Esophagus muscularis mucosa (tissue), 4 donors: ENCODE measurements at regions not wholly inside any gene's neighbourhood (a gene's known extent, or its start where the extent isn't known, plus 50 kb on each side); places are given as distances from the start of the nearest gene placed in this dataset.

Experiments
- DNase-seq: peaks from one replicate; pipeline ENCODE4 v3.0.0-alpha.2; 2017; ENCODE audit errors: extremely low spot score
- H3K27ac ChIP-seq, 4 donors: fragments of 200-600 bp; sonication (generic); replicated peaks in 1 of 4; 1 replicate in 3 of 4; 2 replicates in 1 of 4; pipeline ENCODE4 v1.5.1; 2016 to 2019; ENCODE audit warnings: mild to moderate bottlenecking in 1 of 4
- H3K27me3 ChIP-seq, 4 donors: fragments of 200-600 bp; sonication (generic); one replicate each; pipeline versions ENCODE4 v1.5.1 to v1.6.0; 2016 to 2019
- H3K36me3 ChIP-seq, 4 donors: fragments of 200-600 bp; sonication (generic); one replicate each; pipeline ENCODE4 v1.5.1; 2016 to 2019
- H3K4me1 ChIP-seq, 4 donors: fragments of 200-600 bp; sonication (generic); one replicate each; pipeline ENCODE4 v1.5.1; 2016 to 2019
- H3K4me3 ChIP-seq, 4 donors: fragments of 200-600 bp; sonication (generic); 1 replicate in 2 of 4; 2 replicates in 2 of 4; pipeline ENCODE4 v1.5.1; 2016 to 2019; ENCODE audit warnings: mild to moderate bottlenecking in 4 of 4, moderate library complexity in 1 of 4
- H3K9me3 ChIP-seq, 4 donors: fragments of 200-600 bp; sonication (generic); 1 replicate in 3 of 4; 2 replicates in 1 of 4; pipeline ENCODE4 v1.5.1; 2016 to 2019
- EP300 ChIP-seq: sonication (generic); formaldehyde crosslinking; IDR thresholded peaks from one replicate; pipeline ENCODE4 v1.6.1; 2017; ENCODE audit warnings: antibody characterized with exemption
- POLR2A ChIP-seq: fragments of 450-650 bp; IDR thresholded peaks from one replicate; pipeline ENCODE4 v1.6.1; 2017; ENCODE audit warnings: antibody characterized with exemption, moderate library complexity, mild to moderate bottlenecking, low read depth
- POLR2AphosphoS5 ChIP-seq, 2 donors: sonication (generic); formaldehyde crosslinking; IDR thresholded peaks; one replicate each; pipeline ENCODE4 v1.6.1; 2017; ENCODE audit warnings: antibody characterized with exemption in 2 of 2
- WGBS: methylation state at CpG from one replicate; pipeline ENCODE4 v1.1.5; 2018; 5-methylcytosine and 5-hydroxymethylcytosine counted together
- intact Hi-C: fragments of 100-400 bp; cut with DNase I; formaldehyde crosslinking; loops from one replicate; pipeline ENCODE4 v1.15.1; 2023
- TF ChIP-seq, protein P1 (sequence below), 3 experiments: fragments of 200-600 bp in 2 of 3; fragments of 450-650 bp in 1 of 3; sonication (generic) in 2 of 3; IDR thresholded peaks; one replicate each; pipeline ENCODE4 v1.5.1; 2017 to 2019; ENCODE audit warnings: antibody characterized with exemption in 3 of 3, mild to moderate bottlenecking in 2 of 3, moderate library complexity in 1 of 3

DNA sequence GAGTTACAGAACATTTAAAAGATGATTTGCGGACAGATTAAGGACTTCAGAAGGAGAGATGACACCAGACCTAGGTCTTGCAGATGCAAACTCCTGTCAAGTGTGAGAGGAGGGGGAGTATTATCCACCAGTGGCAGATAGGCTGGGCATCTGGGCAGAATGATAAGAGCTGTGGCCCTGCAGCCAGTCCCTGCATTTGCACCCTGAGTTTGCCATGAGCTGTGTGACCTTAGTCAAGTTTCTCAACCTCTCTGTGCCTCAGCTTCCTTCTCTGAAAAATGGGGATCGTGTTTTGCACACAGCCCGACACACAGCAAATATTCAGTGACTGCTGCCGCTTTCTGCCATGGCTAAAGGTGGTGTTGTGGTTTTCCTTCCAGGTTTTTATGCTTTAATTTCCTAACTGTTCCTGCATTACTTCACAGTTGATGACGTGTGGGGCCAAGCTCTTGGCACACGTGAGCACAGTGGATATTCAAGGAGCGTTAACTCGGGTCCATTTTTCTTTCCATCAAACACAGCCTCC, 516.2 kb downstream of the CDH26 start:
- no peak for DNase-seq
- no peaks in the 10 kb centered on the region for H3K9me3 ChIP-seq
- no peaks in the 10 kb centered on the region for H3K36me3 ChIP-seq
- TF ChIP-seq POLR2AphosphoS5 (IDR thresholded peaks at IDR 0.05) = no peak
- no peak for TF ChIP-seq EP300
- TF ChIP-seq, protein P1, sequence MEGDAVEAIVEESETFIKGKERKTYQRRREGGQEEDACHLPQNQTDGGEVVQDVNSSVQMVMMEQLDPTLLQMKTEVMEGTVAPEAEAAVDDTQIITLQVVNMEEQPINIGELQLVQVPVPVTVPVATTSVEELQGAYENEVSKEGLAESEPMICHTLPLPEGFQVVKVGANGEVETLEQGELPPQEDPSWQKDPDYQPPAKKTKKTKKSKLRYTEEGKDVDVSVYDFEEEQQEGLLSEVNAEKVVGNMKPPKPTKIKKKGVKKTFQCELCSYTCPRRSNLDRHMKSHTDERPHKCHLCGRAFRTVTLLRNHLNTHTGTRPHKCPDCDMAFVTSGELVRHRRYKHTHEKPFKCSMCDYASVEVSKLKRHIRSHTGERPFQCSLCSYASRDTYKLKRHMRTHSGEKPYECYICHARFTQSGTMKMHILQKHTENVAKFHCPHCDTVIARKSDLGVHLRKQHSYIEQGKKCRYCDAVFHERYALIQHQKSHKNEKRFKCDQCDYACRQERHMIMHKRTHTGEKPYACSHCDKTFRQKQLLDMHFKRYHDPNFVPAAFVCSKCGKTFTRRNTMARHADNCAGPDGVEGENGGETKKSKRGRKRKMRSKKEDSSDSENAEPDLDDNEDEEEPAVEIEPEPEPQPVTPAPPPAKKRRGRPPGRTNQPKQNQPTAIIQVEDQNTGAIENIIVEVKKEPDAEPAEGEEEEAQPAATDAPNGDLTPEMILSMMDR (IDR thresholded peaks at IDR 0.05) = no peak
- TF ChIP-seq POLR2A = no peak
- no peak overlapping the region for H3K27ac ChIP-seq
- intact Hi-C loops = no loop called here
- 71% methylated on average over 8 of the region's 8 CpGs for WGBS
- H3K4me1 ChIP-seq = no peaks in the 10 kb centered on the region
- peaks cover 0 to 13% (median 0%) of the 10 kb centered on the region in 4 donors for H3K27me3 ChIP-seq
- no peak overlapping the region for H3K4me3 ChIP-seq

GRCh38 chr20:60476045-60476444, 517.8 kb downstream of the CDH26 start:
- Histone ChIP-seq H3K9me3 (no peaks in the 10 kb centered on the region), H3K27ac (no peak overlapping the region), H3K27me3 (peaks cover 0 to 14% (median 0%) of the 10 kb centered on the region in 4 donors), H3K36me3 (no peaks in the 10 kb centered on the region), H3K4me3 (no peak overlapping the region), H3K4me1 (no peaks in the 10 kb centered on the region)
- intact Hi-C loops = no loop called here
- TF ChIP-seq, protein P1 (IDR thresholded peaks at IDR 0.05) = no peak
- TF ChIP-seq POLR2AphosphoS5 (IDR thresholded peaks at IDR 0.05) (no peak), EP300 (no peak), POLR2A (no peak)
- no peak for DNase-seq
- WGBS = 91% methylated on average over 7 of the region's 7 CpGs

DNA sequence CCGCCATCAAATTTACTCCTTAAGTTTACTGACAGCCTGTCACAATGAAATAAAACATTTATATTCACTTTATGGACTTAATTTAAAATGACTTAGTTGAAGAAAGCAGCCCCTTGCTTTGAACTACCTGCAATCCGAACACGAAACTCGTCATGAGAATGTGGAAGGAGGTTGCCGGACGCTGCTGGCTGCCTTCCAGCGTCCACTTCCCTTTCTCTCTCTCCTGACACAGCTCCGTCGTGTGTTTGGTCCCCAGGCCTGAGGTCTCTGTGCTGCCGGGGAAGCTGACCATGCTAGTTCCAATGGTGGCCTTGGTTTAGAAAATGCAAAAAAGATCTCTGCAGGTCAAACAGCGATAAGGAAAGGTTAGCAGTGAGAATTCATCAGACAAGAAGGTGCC, 519.7 kb downstream of the CDH26 start:
- Histone ChIP-seq H3K36me3 (no peaks in the 10 kb centered on the region), H3K4me3 (no peak overlapping the region), H3K4me1 (no peaks in the 10 kb centered on the region), H3K27ac (no peak overlapping the region), H3K27me3 (peaks cover 0 to 18% (median 0%) of the 10 kb centered on the region in 4 donors), H3K9me3 (no peaks in the 10 kb centered on the region)
- TF ChIP-seq, protein P1 (IDR thresholded peaks at IDR 0.05) = no peak
- no peak for TF ChIP-seq EP300
- TF ChIP-seq POLR2AphosphoS5 (IDR thresholded peaks at IDR 0.05) = no peak
- TF ChIP-seq POLR2A = no peak
- DNase-seq = no peak
- intact Hi-C loops = no loop called here
- WGBS = 61% methylated on average over 11 of the region's 11 CpGs

GRCh38 chr20:60478533-60478932, 520.3 kb downstream of the CDH26 start:
- WGBS = 80% methylated on average over 7 of the region's 7 CpGs
- intact Hi-C loops = no loop called here
- no peak for DNase-seq
- no peak overlapping the region for H3K4me3 ChIP-seq
- H3K9me3 ChIP-seq = no peaks in the 10 kb centered on the region
- H3K27me3 ChIP-seq = peaks cover 0 to 21% (median 0%) of the 10 kb centered on the region in 4 donors
- H3K36me3 ChIP-seq = no peaks in the 10 kb centered on the region
- H3K4me1 ChIP-seq = no peaks in the 10 kb centered on the region
- no peak overlapping the region for H3K27ac ChIP-seq
- no peak for TF ChIP-seq POLR2AphosphoS5 (IDR thresholded peaks at IDR 0.05)
- no peak for TF ChIP-seq POLR2A
- TF ChIP-seq, protein P1 (IDR thresholded peaks at IDR 0.05) = no peak
- TF ChIP-seq EP300 = no peak
